WI38 (cell line): ENCODE measurements at regions not wholly inside any gene's neighbourhood (a gene's known extent, or its start where the extent isn't known, plus 50 kb on each side); places are given as distances from the start of the nearest gene placed in this dataset.

ENCODE experiments used
- H3K4me3 ChIP-seq: 2 replicates; pipeline ENCODE4 v1.5.1; 2011; ENCODE audit warnings: low read depth, mild to moderate bottlenecking, control low read depth, low read length
- TF ChIP-seq, protein P1 (sequence below): IDR thresholded peaks from 2 replicates; pipeline ENCODE4 v1.5.1; 2012; ENCODE audit warnings: low read depth, mild to moderate bottlenecking, control low read depth, low read length

DNA sequence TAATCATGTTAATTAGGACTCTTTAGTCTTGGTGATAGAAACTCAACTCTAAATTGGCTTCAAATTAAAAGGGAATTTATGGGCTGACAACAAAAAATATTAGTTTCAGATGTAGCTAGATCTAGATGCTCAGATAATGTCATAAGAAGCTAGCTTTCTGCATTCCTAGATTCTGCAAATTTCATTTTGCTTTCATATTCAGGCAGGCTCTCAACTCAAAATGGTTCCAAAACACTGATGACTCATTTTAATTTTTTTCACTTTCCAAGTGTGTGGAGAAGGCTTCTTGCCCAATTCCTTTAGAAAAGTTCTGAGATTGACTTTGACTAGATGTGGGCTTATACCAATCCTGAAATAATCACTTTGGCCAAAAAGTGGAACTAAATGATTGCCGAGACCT lies 236.7 kb upstream of the GOT2 start:
- H3K4me3 ChIP-seq = no peak overlapping the region
- TF ChIP-seq, protein P1, sequence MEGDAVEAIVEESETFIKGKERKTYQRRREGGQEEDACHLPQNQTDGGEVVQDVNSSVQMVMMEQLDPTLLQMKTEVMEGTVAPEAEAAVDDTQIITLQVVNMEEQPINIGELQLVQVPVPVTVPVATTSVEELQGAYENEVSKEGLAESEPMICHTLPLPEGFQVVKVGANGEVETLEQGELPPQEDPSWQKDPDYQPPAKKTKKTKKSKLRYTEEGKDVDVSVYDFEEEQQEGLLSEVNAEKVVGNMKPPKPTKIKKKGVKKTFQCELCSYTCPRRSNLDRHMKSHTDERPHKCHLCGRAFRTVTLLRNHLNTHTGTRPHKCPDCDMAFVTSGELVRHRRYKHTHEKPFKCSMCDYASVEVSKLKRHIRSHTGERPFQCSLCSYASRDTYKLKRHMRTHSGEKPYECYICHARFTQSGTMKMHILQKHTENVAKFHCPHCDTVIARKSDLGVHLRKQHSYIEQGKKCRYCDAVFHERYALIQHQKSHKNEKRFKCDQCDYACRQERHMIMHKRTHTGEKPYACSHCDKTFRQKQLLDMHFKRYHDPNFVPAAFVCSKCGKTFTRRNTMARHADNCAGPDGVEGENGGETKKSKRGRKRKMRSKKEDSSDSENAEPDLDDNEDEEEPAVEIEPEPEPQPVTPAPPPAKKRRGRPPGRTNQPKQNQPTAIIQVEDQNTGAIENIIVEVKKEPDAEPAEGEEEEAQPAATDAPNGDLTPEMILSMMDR = no peak

DNA sequence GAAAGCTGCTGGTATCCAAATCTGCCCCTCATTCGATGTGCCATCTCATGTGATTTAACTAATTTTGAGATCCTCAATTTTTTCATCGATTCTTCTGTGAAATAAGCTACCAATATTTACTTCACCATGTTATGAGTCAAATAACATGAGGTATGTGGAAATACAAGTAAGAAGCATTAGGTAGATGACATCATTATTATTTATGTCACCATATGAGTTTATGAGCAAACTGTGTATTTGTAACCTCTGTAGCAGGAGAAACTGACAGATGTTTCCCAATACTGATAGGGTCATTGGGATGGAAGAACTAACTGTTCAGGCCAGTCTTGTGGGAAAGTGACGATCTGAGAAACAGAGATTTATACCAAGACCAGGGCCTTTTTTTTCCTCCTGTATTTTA lies 229.4 kb upstream of the GOT2 start:
- TF ChIP-seq, protein P1 = no peak
- H3K4me3 ChIP-seq = no peak overlapping the region

DNA sequence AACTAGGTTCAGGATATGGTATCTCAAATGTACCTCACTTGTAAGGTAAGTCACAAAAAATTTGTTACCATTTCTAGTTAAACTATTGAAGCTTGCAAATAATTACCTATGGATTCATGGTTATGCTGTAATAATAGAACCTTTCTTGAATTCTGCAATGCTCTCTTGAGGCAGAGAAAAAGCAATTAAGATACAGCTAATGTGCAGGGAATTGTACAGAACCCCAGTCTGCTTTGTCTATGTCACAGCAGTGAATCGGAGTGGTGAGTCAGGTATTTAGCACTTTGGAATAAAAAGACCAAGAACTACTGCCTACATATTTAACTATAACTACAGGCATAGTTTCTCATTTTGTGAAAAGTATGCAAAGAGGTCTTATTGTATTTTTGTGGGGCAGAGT lies 228.7 kb upstream of the GOT2 start:
- TF ChIP-seq, protein P1 = no peak
- H3K4me3 ChIP-seq = no peak overlapping the region

DNA sequence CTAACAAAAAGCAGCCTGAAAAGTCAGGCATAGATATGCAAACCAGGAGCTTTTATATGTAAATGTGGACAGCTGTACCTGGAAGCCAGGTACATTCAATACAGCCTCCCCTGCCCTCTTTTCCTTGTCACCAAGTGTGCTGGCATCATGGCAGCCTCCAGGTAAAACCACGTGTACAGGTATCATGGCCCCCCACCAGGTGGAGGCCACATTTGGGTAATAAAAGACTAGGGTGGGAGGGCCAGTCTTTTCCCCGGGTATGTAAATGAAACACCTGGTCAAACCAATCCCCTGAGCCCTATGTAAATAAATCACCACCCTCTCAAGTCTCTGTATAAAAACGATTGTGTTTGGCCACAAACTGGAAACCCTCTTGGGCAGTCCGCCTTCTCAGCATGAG lies 226.4 kb upstream of the GOT2 start:
- no peak overlapping the region for H3K4me3 ChIP-seq

DNA sequence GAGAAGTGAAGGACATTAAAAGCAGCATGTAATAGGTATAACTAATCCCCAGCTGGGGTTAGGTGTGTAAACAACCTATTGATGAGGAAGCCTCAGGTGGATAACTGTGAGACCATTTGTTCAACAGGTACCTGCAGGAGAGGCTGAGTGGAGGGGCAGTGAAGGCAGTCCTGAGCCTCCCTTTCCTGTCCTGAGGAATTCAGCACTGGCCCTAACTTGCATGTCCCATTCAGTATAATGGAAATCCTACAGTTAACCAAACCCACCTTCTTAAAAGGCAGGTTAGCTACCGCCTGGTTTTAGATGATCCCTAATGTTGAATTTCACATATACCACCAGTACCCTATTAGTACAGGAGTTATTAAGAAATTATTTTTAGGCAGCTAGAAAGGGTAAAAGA lies 225.9 kb upstream of the GOT2 start:
- TF ChIP-seq, protein P1 = no peak

More for the DNA sequence above, 226.4 kb upstream of the GOT2 start:
- TF ChIP-seq, protein P1 = no peak

DNA sequence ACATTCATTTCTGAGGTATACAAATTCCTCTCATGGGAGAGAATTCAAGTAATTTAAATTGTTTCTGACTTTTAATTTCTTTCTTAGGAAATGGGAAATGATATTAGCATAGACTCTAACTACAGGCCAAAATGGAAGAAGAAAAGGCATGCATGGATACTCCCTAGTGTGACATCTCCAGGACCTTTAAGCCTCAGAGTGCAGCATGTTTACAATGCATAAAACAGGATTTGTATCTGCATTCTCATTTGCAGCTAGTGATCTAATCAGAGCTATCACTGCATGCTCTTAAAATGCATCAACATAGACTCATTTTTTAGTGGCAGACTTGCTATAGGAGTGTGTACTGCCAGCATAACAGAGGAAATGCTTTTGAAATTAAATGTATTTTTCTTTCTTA lies 224.6 kb upstream of the GOT2 start:
- TF ChIP-seq, protein P1 = no peak
- no peak overlapping the region for H3K4me3 ChIP-seq

More for the DNA sequence above, 225.9 kb upstream of the GOT2 start:
- H3K4me3 ChIP-seq = no peak overlapping the region

DNA sequence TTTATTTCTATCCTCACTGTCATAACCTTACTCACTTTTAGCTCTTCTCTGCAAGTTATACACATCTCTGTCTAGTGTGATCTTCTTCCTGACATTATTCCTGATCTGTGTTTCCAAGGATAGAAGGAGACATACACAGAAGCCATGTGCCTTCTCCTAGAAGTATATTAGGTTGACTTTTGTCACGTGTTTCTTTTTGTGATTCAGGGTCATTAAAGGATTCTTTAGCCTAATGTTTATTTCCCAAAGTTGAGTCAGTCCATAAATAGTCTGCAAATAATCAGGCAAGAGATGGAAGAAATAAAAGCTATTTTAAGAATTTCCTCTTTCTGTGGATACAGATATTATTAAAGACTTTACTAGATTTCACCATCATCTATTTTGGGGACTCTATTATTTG lies 214.1 kb upstream of the GOT2 start:
- no peak overlapping the region for H3K4me3 ChIP-seq
- TF ChIP-seq, protein P1 = no peak
